HG03097 (cell line): ENCODE measurements at regions not wholly inside any gene's neighbourhood (a gene's known extent, or its start where the extent isn't known, plus 50 kb on each side); places are given as distances from the start of the nearest gene placed in this dataset.

Experiments used
- ATAC-seq: cut with Tn5 transposase; IDR thresholded peaks from one replicate; pipeline ENCODE4 v1.9.1; 2021; ENCODE audit not compliant: unreplicated experiment, low FRiP score

DNA sequence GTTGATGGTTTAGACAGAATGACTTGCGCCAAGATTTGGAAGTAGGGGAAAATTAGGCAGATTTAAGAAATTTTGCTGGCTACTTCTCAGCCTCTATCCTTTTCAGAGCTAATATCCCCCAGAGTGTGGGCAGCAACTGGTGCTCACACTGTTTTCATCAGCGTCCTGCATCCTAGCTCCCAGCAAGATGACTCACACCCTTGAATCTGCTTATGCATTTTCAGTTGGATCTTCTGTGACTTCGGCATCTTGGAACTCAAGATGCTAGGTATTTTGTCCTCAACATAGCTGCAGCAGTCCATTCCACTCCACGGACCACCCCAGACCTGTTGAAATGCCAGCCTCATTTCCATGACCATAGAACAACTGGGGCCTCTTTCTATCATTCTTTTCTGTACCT, 336.1 kb upstream of the NR2F2 start:
- ATAC-seq, result no peak

DNA sequence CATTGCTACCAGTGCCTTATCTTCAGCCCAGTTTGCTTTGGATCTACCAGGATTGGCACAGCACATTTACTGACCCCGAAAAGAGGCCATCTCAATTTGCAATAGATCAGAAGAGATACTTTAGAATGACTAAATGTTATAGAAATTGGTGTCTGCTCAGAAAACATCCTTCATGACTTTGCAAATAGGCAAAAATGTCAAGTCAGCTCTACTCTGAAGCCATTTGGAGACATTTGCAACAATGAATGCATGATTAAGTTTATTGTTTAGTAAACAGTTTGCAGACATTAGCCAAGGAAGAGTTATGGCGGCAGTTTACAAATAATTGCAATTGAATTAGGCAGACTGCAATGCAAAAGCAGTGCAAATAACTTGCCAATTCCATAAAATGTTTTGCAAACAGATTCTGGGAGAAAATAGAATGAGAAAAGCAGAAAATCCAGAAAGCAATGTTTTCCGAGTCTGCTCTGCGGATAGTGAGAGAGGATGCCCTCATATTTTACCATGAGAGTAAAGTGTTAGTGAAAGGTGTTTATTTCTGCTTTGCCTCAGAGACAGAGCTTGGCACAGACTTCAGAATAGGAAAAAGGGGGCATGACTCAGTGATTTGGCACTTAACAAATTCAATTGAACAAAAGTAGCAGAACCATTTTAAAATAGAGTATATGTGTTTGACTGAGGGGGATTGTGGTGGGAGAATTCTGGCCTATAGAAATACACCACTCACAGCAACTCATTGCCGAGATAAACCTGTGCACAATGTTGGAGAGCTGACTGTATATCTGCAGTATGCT, 334.9 kb upstream of the NR2F2 start:
- ATAC-seq, result no peak

DNA sequence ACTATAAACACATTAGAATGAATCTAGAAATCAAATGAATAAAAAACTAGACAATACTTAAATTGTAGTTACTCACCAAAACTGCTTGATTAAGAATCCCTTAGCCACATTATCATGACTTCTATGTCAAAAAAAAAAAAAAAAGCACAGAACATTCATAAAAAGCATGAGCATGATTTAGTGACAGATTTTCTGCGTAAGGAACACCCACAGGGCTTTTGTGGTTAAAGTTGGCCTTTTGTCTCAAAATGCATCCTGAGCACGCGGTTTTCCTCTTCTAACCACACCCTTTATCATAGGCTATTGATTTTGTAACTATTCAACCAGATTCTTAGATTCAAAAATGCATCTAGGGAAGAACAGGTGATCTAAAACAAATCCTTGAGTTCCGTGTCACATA, 334.0 kb upstream of the NR2F2 start:
- no peak for ATAC-seq

DNA sequence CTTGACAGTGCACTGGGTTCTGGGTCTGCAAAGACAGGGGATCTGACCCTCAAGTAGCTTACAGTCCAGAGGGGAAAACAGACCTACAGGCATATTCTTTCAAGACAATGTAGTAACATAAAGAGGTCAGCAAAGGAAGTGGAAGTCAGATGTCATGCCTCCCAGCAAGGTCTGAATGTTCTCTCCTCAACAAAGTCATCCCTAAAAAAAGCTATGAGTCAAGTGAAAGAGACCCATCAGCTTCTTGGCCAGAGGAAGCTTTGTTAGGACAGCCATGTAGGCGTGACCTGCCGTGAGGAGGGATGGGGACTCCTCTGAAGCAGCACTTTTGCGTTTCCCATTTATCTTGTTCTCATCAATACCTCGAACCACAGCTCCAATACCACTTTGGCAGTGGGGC, 331.6 kb upstream of the NR2F2 start:
- ATAC-seq, result no peak

DNA sequence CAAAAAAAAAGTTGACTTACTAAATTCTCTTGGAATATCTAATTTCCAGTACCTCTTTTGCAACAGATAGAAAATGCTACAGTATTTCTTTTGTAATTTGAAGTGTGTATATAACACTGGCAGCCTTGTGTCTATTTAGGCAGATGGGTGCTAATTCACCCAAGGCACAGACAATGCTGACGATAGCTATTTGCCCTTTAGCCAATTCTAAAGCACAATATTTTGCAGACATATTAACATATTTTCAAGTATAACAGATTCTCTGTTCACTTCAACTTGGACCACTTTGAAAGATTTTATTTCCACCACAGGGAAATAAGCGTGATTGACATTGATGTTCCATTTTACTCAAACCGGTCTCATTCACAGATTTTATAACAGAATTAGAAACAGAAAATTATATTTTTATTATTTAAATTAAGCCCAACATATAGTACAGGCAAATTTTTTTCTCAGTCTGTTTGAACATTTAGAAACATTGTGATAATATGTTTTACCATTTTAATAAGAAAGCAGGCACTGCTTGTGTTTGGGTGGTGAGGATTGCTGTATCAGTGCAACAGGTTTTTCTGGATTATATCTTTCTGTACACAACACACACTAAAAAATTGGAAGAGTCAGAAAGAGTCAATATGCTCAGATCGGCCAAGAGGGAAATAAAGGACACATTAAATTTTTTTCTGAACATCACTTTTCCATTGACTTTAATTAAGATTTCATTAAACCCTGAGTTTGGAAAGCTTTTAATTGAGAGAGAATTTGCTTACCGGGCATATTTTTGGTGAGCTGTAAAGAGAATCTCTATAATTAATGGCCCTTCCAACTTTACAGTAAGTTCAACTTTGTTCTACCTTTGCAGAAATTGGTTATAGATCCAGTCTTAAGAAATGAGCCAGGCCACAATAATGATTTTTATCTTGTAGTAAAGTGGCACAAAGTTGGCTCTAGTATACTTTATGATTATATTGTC, 327.3 kb upstream of the NR2F2 start:
- ATAC-seq, result no peak

DNA sequence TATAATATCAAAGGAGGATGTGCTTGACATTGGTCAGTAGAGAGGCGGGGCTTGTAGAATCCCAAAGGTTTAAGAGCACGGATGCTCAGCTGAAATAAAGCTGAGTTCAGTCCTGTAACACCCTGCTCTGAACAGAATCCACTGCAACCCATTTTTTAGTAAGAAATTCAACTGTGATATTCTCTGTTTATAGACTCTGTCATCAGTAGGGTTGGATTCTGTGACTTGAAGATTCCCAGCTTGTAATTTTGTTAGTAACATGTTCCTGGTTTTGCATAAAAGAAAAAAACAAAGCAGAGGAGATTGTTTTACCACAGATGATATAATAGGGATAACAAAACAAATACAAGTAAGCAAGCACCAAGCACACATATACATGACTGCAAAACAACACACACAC, 324.6 kb upstream of the NR2F2 start:
- ATAC-seq, result no peak

DNA sequence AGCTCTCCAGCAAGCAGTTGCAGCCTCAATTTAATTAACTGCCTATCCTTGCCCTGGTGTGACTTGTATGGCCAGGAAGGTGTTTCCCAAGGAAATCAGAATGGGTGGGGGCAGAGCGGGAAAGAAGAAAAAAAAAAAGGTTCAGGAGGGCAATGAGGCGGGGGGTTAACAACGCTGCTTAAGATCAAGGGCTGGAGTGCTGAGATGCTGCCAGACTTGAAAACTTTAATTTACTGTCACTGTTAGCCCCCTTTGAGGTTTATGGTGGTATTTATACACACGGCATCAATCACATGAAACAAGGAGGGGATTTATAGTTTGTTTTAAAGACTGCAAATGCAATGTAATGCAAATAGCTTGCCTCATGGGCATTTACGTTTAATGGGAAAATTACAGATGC, 319.4 kb upstream of the NR2F2 start:
- ATAC-seq, result no peak

DNA sequence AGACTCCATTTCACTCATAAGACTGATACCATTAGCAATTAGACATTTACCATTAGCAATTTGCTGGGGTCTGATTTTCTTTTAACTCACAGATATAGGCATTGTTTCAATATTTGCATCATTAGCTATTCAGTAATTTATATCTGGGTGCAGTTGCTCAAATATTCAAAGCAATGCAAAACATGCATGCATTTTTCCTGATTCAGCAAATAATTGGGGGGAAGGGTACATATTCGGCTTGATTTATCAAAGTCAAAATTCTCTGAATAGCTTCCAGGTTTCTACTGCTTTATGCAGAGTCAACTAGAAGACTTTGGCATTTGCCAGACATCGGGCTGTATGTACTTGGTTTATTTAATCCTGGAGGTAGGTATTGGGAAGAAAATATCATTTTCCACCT, 315.6 kb upstream of the NR2F2 start:
- no peak for ATAC-seq

DNA sequence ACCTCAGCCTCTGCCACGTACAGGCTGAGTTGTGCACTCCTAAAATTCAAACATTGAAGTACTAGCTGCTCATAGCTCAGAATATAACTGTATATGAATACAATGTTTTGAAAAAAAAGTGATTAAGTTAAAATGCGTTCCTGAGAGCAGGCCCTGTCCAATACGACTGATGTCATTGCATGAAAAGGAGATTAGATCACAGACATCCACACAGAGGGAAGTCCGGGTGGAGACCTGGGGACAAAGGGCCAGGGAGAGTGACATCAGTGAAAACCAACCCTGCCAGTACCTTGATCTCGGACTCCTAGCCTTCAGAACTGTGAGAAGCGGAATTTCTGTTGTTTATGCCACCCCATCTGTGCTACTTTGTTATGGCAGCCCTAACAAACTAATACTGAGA, 311.4 kb upstream of the NR2F2 start:
- no peak for ATAC-seq

DNA sequence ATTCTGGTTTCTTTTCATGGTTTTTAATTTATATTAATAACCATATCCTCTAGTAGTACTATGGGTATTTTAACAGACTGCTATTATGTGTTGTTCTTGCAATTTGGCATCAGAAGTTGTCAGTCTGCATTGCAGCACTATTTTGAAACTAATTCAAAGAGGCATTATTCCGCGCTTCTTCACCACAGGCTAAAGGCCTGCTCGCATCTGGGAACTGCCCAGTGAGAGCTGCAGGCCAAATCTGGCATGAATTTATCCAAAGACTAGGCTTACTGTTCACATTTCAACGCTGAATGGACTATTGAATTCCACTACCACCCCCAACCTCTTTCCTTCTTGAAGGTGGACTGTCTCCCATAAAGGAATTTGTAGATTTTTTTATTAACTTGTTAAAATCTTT, 310.4 kb upstream of the NR2F2 start:
- no peak for ATAC-seq

DNA sequence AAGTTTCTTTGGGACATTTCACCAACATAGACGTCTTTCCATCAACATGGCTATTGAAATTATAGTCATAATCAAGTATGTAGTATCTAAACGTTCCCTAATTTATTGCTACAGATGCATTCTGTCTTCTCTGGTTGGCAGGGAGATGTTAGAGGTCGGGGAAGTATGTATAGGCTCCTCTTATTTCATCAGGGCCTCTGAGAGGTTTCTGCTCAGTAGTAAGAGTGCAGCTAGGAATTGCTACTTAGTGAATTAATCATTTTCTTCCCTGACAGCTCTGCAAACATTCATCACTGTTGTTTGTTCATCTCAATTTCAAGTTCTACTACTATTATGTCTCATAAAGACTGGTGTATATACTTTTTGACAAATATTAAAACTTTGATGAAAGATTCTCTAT, 309.7 kb upstream of the NR2F2 start:
- no peak for ATAC-seq

DNA sequence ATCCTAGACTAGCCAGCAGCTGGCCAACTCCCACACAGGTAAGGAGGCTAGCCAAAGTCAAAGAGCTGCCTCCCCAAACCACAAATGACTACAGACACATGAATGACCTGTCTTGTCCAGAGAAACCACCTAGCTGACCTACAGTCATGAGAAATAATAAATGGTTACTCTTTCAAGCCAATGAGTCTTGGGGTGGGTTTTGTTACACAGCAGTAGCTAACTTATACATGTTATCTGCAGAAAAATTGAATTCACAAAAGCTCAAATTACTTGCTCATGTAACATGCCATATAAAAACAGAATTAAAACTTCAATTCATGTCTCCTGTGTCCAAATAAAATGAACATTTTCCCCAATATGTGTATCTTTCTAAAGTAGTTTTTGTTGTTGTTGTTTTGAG, 307.4 kb upstream of the NR2F2 start:
- no peak for ATAC-seq

DNA sequence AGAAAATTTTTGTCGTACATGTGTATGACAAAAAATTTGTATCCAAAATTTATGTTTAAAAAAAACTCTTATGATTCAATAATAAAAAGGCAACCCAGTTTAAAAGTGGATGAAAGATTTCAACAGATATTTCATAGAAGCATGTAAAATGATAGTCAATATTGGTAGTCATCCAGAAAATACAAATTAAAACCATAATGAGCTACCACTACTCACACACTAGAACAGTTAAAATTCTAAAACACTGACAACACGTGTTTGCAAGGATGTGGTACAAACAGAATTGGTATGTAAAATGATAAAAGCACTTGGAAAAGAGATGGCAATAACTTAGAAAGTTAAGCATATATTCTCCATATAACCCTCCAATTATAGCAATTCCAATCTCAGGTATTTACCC, 303.0 kb upstream of the NR2F2 start:
- no peak for ATAC-seq

DNA sequence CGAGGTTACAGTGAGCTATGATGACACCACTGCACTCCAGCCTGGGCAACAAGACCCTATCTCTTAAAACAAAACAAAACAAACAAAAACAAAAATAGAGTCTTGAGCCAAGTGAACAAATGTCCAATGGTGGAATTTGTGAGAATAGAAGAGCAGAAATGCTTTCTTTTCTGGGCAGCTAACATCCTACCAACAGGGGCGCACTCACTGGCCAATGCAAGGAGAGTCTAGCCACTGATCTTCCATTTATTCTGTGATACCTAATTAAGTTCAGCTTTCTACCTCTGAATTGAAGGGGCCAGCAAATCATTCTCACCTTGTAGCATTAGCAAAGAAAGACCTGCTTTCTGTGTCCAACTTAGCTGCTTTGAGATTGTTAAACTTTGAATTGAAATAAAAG, 301.9 kb upstream of the NR2F2 start:
- no peak for ATAC-seq

DNA sequence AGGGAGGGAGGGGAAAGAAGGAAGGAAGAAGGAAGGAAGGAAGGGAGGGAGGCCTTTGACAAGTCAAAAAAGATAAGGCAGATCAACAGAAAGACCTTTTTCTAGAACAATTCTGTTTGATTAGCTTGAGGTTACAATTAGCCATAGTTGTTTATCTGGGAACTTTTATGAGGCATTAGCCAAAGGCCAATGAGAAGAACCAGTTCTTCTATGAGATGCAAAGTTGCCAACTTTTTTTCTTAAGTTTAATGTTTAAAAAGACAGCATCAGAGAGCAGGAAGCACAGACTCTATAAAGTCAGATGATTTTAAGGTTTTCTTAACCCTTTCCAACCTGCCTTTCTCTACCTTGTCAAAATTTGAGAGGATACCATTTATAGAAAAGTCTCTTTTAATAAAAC, 301.3 kb upstream of the NR2F2 start:
- no peak for ATAC-seq

DNA sequence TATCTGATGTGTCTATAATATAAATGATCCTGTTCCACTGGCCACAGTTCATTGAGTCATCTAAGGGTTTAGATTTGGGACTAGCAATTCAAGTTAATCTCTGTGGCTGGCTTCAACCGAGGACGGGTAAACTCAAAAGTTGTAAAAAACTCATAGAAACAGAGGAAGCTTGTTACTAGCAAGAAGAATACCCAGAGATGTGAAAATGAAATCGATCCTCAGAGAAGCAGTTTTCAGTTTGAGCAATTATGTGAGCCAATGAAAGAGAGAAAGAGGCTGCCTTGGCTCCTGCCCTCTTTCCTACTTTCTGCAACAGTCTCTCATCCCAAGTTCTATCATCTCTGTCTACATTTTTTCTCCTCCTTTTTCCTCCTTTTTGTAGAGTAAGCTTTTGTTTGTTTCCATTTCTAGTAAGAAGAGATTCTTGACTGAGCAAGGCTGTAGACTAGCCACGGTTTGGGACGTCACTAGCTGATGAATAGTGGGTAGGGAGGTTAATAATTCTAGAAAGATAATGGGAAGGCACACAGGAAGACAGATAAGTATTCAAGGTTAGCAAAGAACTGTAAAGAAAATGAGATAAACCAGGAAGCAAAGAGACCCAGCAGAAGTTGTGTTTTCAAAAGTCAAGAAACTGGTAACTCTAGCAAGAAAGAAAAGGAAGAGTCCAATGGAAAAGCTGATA, 298.9 kb upstream of the NR2F2 start:
- no peak for ATAC-seq

DNA sequence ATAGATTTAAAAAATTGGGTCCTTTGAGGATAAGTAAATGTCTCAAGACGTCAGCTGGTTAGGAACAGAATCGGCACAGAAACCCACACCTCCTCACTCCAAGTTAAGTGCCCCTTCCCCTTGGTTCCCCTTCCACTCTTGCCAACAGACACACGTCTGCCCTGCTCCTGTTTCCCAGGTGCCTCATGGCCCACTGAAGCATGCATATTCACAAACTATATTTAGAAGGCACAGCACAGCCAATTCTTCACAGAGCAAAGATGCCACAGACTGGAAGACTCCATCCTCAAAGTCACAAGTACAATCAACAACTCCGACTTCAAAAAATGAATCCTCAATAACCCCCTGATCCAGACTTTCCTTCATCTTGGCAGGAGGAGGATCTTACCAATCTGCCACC, 295.4 kb upstream of the NR2F2 start:
- no peak for ATAC-seq

DNA sequence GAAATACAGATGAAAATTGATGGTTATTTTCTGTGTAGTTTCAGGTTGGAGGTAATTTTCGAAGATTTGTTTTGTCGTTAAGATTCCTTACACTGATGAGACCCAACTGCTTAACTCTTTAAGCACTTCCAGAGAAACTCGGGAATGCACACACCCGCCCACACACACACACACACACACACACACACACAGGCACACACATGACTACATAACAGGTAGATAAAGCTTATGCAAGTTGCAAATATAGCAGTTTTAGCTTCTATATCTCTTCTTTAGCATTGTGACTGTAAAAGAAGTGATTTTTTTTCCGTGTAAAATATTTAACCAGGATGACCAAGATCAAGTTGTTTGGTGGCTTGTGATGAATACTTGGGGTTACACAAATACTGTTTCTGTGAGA, 294.9 kb upstream of the NR2F2 start:
- no peak for ATAC-seq

DNA sequence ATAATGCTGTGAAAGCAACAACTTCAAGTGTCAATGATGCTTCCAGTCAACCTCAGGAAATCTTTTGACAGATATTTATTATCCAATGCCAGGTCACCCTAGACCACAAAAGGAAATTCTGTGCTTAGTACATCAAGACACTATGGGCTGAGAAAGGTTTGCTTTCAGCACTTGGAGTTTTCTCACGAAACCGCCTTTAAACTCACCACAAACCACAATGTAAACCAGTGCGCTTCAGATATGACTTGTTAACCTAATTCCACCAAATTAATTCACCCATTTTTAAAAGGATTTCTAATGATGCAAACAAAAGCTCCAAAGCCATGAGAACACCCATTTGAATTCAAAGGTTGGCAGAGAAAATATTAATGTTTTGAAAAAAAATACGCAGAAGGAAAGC, 292.9 kb upstream of the NR2F2 start:
- peak; percentile 55 for ATAC-seq

DNA sequence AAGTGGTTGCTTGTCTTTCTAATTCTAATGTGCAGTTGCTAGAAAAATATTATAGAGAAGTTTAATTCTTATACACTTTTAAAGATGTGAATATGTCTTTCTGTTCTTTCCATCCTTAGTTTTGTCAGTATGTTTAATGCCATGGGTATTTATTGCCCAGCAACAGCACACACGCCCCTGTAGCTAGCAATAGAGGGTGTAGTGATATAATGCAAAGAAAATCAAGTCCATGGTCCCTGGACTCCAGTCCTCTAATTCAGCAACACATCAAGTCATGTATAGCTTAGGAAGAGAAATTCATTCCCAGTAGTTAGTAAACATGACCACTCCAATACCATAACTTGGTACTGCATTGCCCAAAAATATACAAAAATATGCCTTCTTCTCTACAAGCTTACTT, 292.4 kb upstream of the NR2F2 start:
- no peak for ATAC-seq

DNA sequence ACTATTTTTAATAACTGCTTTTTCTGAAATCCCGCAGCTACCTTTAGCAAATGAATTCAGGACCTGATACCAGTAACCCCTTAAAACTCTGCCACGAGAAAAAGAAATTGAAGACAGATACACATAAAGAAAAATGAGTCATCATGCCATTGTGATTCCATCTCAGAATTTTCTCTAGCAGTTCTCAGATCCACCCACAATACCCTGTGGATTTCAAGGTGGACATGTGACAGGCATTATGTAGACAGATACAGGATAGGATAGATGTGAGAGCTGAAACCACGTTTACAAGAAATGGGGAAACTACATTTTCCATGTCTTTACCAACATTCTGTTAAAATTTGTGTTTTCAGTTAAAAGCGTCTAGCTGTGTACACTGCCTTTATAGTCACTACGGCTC, 291.9 kb upstream of the NR2F2 start:
- ATAC-seq, result no peak
